Osteocyte (in vitro differentiated cells): ENCODE measurements at regions not wholly inside any gene's neighbourhood (a gene's known extent, or its start where the extent isn't known, plus 50 kb on each side); places are given as distances from the start of the nearest gene placed in this dataset.

ENCODE experiments used
- DNase-seq: peaks from one replicate; pipeline ENCODE4 v3.0.0; 2021; ENCODE audit warnings: mixed read lengths; ENCODE audit not compliant: unreplicated experiment; ENCODE audit errors: extremely low spot score
- H3K27ac Mint-ChIP-seq: one replicate; pipeline ENCODE4 v1.8.0; 2021; ENCODE audit warnings: mild to moderate bottlenecking, mixed read lengths; ENCODE audit not compliant: unreplicated experiment
- H3K27me3 Mint-ChIP-seq: one replicate; pipeline ENCODE4 v1.8.0; 2021; ENCODE audit warnings: mixed read lengths; ENCODE audit not compliant: unreplicated experiment
- H3K36me3 Mint-ChIP-seq: one replicate; pipeline ENCODE4 v1.8.0; 2021; ENCODE audit warnings: mixed read lengths; ENCODE audit not compliant: unreplicated experiment
- H3K4me1 Mint-ChIP-seq: one replicate; pipeline ENCODE4 v1.8.0; 2021; ENCODE audit warnings: mixed read lengths; ENCODE audit not compliant: unreplicated experiment
- H3K4me3 Mint-ChIP-seq: one replicate; pipeline ENCODE4 v1.8.0; 2021; ENCODE audit warnings: mild to moderate bottlenecking, moderate library complexity, mixed read lengths; ENCODE audit not compliant: unreplicated experiment
- H3K9me3 Mint-ChIP-seq: one replicate; pipeline ENCODE4 v1.8.0; 2021; ENCODE audit warnings: mixed read lengths; ENCODE audit not compliant: unreplicated experiment
- TF ChIP-seq, protein P1 (sequence below): fragments of 200-600 bp; sonication (generic); IDR thresholded peaks from 2 replicates; pipeline ENCODE4 v1.5.0; 2021; ENCODE audit warnings: antibody characterized with exemption, mild to moderate bottlenecking, moderate library complexity

DNA sequence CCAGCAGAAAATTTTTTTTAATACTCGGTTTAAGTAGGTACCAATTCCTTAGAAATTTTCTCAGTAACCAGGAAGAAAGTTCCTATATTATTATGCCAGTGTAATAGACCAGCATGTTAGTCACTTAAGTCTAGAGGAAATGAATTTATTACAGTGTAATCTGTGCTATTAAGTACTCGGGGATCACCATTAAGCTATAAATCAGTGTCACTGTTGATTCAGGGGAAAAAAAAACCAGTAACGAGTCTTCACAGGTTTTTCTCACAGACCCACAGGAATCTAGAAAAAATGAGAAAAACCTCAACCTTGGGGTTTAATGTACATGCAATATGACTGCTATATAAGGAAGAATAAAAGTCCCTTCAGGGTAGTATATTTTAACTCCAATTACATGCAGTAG lies 138.3 kb upstream of the IL1RAPL2 start:
- Mint-ChIP-seq H3K4me1 (no peaks in the 10 kb centered on the region), H3K36me3 (no peaks in the 10 kb centered on the region), H3K4me3 (no peak overlapping the region), H3K9me3 (no peaks in the 10 kb centered on the region), H3K27me3 (no peaks in the 10 kb centered on the region), H3K27ac (no peak overlapping the region)
- DNase-seq = no peak
- TF ChIP-seq, protein P1, sequence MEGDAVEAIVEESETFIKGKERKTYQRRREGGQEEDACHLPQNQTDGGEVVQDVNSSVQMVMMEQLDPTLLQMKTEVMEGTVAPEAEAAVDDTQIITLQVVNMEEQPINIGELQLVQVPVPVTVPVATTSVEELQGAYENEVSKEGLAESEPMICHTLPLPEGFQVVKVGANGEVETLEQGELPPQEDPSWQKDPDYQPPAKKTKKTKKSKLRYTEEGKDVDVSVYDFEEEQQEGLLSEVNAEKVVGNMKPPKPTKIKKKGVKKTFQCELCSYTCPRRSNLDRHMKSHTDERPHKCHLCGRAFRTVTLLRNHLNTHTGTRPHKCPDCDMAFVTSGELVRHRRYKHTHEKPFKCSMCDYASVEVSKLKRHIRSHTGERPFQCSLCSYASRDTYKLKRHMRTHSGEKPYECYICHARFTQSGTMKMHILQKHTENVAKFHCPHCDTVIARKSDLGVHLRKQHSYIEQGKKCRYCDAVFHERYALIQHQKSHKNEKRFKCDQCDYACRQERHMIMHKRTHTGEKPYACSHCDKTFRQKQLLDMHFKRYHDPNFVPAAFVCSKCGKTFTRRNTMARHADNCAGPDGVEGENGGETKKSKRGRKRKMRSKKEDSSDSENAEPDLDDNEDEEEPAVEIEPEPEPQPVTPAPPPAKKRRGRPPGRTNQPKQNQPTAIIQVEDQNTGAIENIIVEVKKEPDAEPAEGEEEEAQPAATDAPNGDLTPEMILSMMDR = no peak

GRCh38 chrX:104427073-104427472 lies 138.9 kb upstream of the IL1RAPL2 start:
- Mint-ChIP-seq H3K4me1 (no peaks in the 10 kb centered on the region), H3K4me3 (no peak overlapping the region), H3K27me3 (no peaks in the 10 kb centered on the region), H3K36me3 (no peaks in the 10 kb centered on the region), H3K9me3 (no peaks in the 10 kb centered on the region), H3K27ac (no peak overlapping the region)
- no peak for DNase-seq
- TF ChIP-seq, protein P1 = no peak

DNA sequence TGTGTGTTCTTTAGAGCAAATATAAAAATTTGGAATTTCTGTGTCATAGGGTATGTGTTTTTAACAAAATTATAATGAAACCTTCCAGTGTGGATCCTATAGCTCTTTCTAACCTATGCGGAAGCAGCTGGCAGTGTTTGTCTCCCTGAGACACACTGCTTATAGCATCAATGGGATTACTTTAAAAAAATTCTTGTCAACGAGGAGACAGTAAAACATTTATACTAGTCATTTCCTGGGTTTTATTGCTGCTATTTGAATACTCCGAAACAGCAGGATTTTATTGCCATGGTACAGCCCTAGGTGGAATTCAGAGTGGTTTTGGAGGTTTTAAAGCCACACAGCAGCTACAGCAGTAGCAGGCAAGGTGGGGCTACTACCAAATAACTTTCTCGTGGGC lies 145.1 kb upstream of the IL1RAPL2 start:
- Mint-ChIP-seq H3K4me1 (no peaks in the 10 kb centered on the region), H3K27me3 (no peaks in the 10 kb centered on the region), H3K9me3 (peaks cover 13% of the 10 kb centered on the region), H3K27ac (no peak overlapping the region), H3K36me3 (no peaks in the 10 kb centered on the region), H3K4me3 (no peak overlapping the region)
- no peak for DNase-seq
- TF ChIP-seq, protein P1 = no peak

GRCh38 chrX:104419926-104420325 lies 146.1 kb upstream of the IL1RAPL2 start:
- Mint-ChIP-seq H3K4me1 (no peaks in the 10 kb centered on the region), H3K9me3 (peaks cover 20% of the 10 kb centered on the region), H3K36me3 (no peaks in the 10 kb centered on the region), H3K27me3 (no peaks in the 10 kb centered on the region), H3K27ac (no peak overlapping the region), H3K4me3 (no peak overlapping the region)
- DNase-seq = no peak
- TF ChIP-seq, protein P1 = no peak

GRCh38 chrX:104419211-104419610 lies 146.8 kb upstream of the IL1RAPL2 start:
- no peak overlapping the region for H3K27ac Mint-ChIP-seq
- TF ChIP-seq, protein P1 = no peak
- H3K4me3 Mint-ChIP-seq = no peak overlapping the region
- no peak for DNase-seq
- H3K9me3 Mint-ChIP-seq = peaks cover 20% of the 10 kb centered on the region
- H3K27me3 Mint-ChIP-seq = no peaks in the 10 kb centered on the region
- no peaks in the 10 kb centered on the region for H3K4me1 Mint-ChIP-seq
- H3K36me3 Mint-ChIP-seq = no peaks in the 10 kb centered on the region
